ENCODE measurements at regions not wholly inside any gene's neighbourhood (a gene's known extent, or its start where the extent isn't known, plus 50 kb on each side); places are given as distances from the start of the nearest gene placed in this dataset.

- TF ChIP-seq ZNF792 (tag by site-specific recombination; IDR thresholded peaks at IDR 0.05): no peak
- no peak for TF ChIP-seq ZNF146 (tag by site-specific recombination; IDR thresholded peaks at IDR 0.05)
- no peak for TF ChIP-seq SCRT1 (tag by site-specific recombination; IDR thresholded peaks at IDR 0.05; ENCODE audit: borderline replicate concordance)
- no peak for TF ChIP-seq ZNF37A (tag by site-specific recombination; IDR thresholded peaks at IDR 0.05)
- no peak for TF ChIP-seq ZNF670 (tag by site-specific recombination; IDR thresholded peaks at IDR 0.05; ENCODE audit: low read depth)
- TF ChIP-seq ZFP3 (tag by site-specific recombination; IDR thresholded peaks at IDR 0.05; ENCODE audit: low read depth): no peak
- TF ChIP-seq ZNF488 (tag by site-specific recombination; IDR thresholded peaks at IDR 0.05): no peak
- TF ChIP-seq MEIS1 (CRISPR knock-in tag; IDR thresholded peaks at IDR 0.05; ENCODE audit: borderline replicate concordance): no peak
- TF ChIP-seq ZBTB1 (tag by site-specific recombination; IDR thresholded peaks at IDR 0.05): no peak
- TF ChIP-seq ZBTB7A (tag by site-specific recombination; IDR thresholded peaks at IDR 0.05; ENCODE audit: low read depth): no peak
- TF ChIP-seq SP2 (tag by site-specific recombination; IDR thresholded peaks at IDR 0.05): no peak
- TF ChIP-seq ZNF549 (tag by site-specific recombination; IDR thresholded peaks at IDR 0.05): no peak
- TF ChIP-seq HOXA7 (CRISPR knock-in tag; IDR thresholded peaks at IDR 0.05; ENCODE audit: borderline replicate concordance): no peak
- ChIA-PET POLR2A (no interaction called here), CTCF (interaction anchor here (0.7 kb wide), 1 partner anchor 14 kb away, joined by 3 read pairs; no protein-coding TSS in a partner anchor)
- Histone ChIP-seq H3K27ac (ENCODE audit: extremely low read depth, low read depth, low read length) (no peak overlapping the region), H3K4me3 (ENCODE audit: low read depth, low read length) (no peak overlapping the region), H3K4me1 (ENCODE audit: control insufficient read depth, insufficient read depth, low read length) (no peaks in the 10 kb centered on the region), H3K36me3 (ENCODE audit: control insufficient read depth in 2 of 2, insufficient read depth in 1 of 2, low read length in 2 of 2) (no peaks in the 10 kb centered on the region), H3K9me3 (ENCODE audit: control insufficient read depth, insufficient read depth, low read depth, low read length) (no peaks in the 10 kb centered on the region)
These were observed 72.5 kb upstream of the TMTC4 start for GRCh38 chr13:100746953-100747683.

GRCh38 chr13:100738176-100738855, 63.7 kb upstream of the TMTC4 start:
- POLR2A ChIA-PET: no interaction called here
- CTCF ChIA-PET: interaction anchor here (0.8 kb wide), 1 partner anchor 109 kb away, joined by 4 read pairs; no protein-coding TSS in a partner anchor
- no peak for TF ChIP-seq ZNF473 (tag by site-specific recombination; IDR thresholded peaks at IDR 0.05)
- no peak for TF ChIP-seq ZBTB26 (tag by site-specific recombination; optimal IDR thresholded peaks at IDR 0.05)
- TF ChIP-seq KLF10 (tag by site-specific recombination; IDR thresholded peaks at IDR 0.05): no peak
- TF ChIP-seq ZNF138 (tag by site-specific recombination; IDR thresholded peaks at IDR 0.05; ENCODE audit: borderline replicate concordance): no peak
- TF ChIP-seq ZNF571 (tag by site-specific recombination; IDR thresholded peaks at IDR 0.05): no peak
- TF ChIP-seq ZBTB44 (tag by site-specific recombination; IDR thresholded peaks at IDR 0.05): no peak
- TF ChIP-seq ZNF302 (tag by site-specific recombination; IDR thresholded peaks at IDR 0.05; ENCODE audit: low read depth): no peak
- TF ChIP-seq TCF7L2 (IDR thresholded peaks at IDR 0.05; ENCODE audit: borderline replicate concordance, low read depth, low read length): no peak
- TF ChIP-seq KLF16 (tag by site-specific recombination; IDR thresholded peaks at IDR 0.05): no peak
- no peak for TF ChIP-seq ZNF843 (tag by site-specific recombination; IDR thresholded peaks at IDR 0.05)
- no peak for TF ChIP-seq ZNF639 (tag by site-specific recombination; IDR thresholded peaks at IDR 0.05)
- no peak for TF ChIP-seq ZNF560 (tag by site-specific recombination; IDR thresholded peaks at IDR 0.05; ENCODE audit: borderline replicate concordance)
- TF ChIP-seq ZNF169 (tag by site-specific recombination; IDR thresholded peaks at IDR 0.05): no peak
- TF ChIP-seq ZNF548 (tag by site-specific recombination; IDR thresholded peaks at IDR 0.05): no peak
- TF ChIP-seq ZNF24 (tag by site-specific recombination; IDR thresholded peaks at IDR 0.05): no peak
- no peak for TF ChIP-seq ZNF354C (tag by site-specific recombination; IDR thresholded peaks at IDR 0.05; ENCODE audit: borderline replicate concordance, low read depth)

More at GRCh38 chr13:100738176-100738855, 63.7 kb upstream of the TMTC4 start:
- Histone ChIP-seq H3K27ac (ENCODE audit: extremely low read depth, low read depth, low read length) (no peak overlapping the region), H3K36me3 (ENCODE audit: control insufficient read depth in 2 of 2, insufficient read depth in 1 of 2, low read length in 2 of 2) (no peaks in the 10 kb centered on the region), H3K9me3 (ENCODE audit: control insufficient read depth, insufficient read depth, low read depth, low read length) (no peaks in the 10 kb centered on the region), H3K4me3 (ENCODE audit: low read depth, low read length) (no peak overlapping the region), H3K4me1 (ENCODE audit: control insufficient read depth, insufficient read depth, low read length) (no peaks in the 10 kb centered on the region)
